ENCODE measurements at regions not wholly inside any gene's neighbourhood (a gene's known extent, or its start where the extent isn't known, plus 50 kb on each side); places are given as distances from the start of the nearest gene placed in this dataset.

- no peaks in the 10 kb centered on the region for H3K9me1 ChIP-seq (ENCODE audit: control insufficient read depth, insufficient read depth, low read length)
- H3K36me3 ChIP-seq (ENCODE audit: control insufficient read depth, insufficient read depth, low read length): no peaks in the 10 kb centered on the region
- WGBS (ENCODE audit: insufficient coverage, low coverage, missing lambda C conversion rate): 2% methylated on average over 4 of the region's 4 CpGs
- H3K4me2 ChIP-seq (ENCODE audit: insufficient read depth, low read length): no peak overlapping the region
- intact Hi-C loops (cut with micrococcal nuclease) (no loop called here), in situ Hi-C loops (cut with MboI) (no loop called here)
- H3K79me2 ChIP-seq (ENCODE audit: control insufficient read depth, insufficient read depth, low read length): no peaks in the 10 kb centered on the region
- H3K27me3 ChIP-seq (ENCODE audit: control insufficient read depth in 2 of 2, insufficient read depth in 2 of 2, low read length in 2 of 2): no peaks in the 10 kb centered on the region; a peak in 1 of 5 replicates
- FAIRE-seq: no peak
- H3K9me3 ChIP-seq (replicated peaks; ENCODE audit: control insufficient read depth, insufficient read depth, low read depth, low read length): no peaks in the 10 kb centered on the region
- no peaks in the 10 kb centered on the region for H4K20me1 ChIP-seq (replicated peaks; ENCODE audit: control insufficient read depth, insufficient read depth, low read length)
- no peak overlapping the region for H2AFZ ChIP-seq (ENCODE audit: low read depth, low read length)
- H3K4me3 ChIP-seq: no peak overlapping the region
- no peak for TF ChIP-seq E2F3 (CRISPR knock-in tag; IDR thresholded peaks at IDR 0.05)
- TF ChIP-seq, protein P1, sequence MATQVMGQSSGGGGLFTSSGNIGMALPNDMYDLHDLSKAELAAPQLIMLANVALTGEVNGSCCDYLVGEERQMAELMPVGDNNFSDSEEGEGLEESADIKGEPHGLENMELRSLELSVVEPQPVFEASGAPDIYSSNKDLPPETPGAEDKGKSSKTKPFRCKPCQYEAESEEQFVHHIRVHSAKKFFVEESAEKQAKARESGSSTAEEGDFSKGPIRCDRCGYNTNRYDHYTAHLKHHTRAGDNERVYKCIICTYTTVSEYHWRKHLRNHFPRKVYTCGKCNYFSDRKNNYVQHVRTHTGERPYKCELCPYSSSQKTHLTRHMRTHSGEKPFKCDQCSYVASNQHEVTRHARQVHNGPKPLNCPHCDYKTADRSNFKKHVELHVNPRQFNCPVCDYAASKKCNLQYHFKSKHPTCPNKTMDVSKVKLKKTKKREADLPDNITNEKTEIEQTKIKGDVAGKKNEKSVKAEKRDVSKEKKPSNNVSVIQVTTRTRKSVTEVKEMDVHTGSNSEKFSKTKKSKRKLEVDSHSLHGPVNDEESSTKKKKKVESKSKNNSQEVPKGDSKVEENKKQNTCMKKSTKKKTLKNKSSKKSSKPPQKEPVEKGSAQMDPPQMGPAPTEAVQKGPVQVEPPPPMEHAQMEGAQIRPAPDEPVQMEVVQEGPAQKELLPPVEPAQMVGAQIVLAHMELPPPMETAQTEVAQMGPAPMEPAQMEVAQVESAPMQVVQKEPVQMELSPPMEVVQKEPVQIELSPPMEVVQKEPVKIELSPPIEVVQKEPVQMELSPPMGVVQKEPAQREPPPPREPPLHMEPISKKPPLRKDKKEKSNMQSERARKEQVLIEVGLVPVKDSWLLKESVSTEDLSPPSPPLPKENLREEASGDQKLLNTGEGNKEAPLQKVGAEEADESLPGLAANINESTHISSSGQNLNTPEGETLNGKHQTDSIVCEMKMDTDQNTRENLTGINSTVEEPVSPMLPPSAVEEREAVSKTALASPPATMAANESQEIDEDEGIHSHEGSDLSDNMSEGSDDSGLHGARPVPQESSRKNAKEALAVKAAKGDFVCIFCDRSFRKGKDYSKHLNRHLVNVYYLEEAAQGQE (IDR thresholded peaks at IDR 0.05; ENCODE audit: borderline replicate concordance): no peak
- TF ChIP-seq, protein P1 (CRISPR knock-in tag; IDR thresholded peaks at IDR 0.05; ENCODE audit: low read depth): no peak
- TF ChIP-seq KAT8 (IDR thresholded peaks at IDR 0.05; ENCODE audit: low read depth): no peak
- DNase-seq (ENCODE audit: extremely low read depth in 1 of 4, low spot score in 3 of 4): no peak
- H3K4me1 ChIP-seq (replicated peaks in 1 of 2; ENCODE audit: control insufficient read depth in 2 of 2, insufficient read depth in 2 of 2, low read length in 2 of 2): no peaks in the 10 kb centered on the region
- POLR2A ChIA-PET: interaction anchor here (0.7 to 0.8 kb wide), 2 partner anchors 9 to 191 kb away, joined by 3 to 5 read pairs; no protein-coding TSS in a partner anchor
- no peak overlapping the region for H3K27ac ChIP-seq (ENCODE audit: extremely low read depth, low read depth, low read length)
- no TSS peak for BruUV-seq (replicated peaks)
- no peak overlapping the region for H3K9ac ChIP-seq (ENCODE audit: insufficient read depth in 1 of 2, low read depth in 2 of 2, low read length in 2 of 2)
- CTCF ChIA-PET (ENCODE audit: low intra/inter-chr PET ratio): interaction anchor here (0.6 kb wide), 1 partner anchor 152 kb away, joined by 3 read pairs; no protein-coding TSS in a partner anchor
- no peak for ATAC-seq
Measured at GRCh38 chr3:139095803-139096466, 51.2 kb upstream of the PRR23C start.
